HG03060 (cell line): ENCODE measurements at regions not wholly inside any gene's neighbourhood (a gene's known extent, or its start where the extent isn't known, plus 50 kb on each side); places are given as distances from the start of the nearest gene placed in this dataset.

Experiments used
- ATAC-seq: cut with Tn5 transposase; IDR thresholded peaks from one replicate; pipeline ENCODE4 v1.9.1; 2021; ENCODE audit warnings: low read depth, moderate number of reproducible peaks; ENCODE audit not compliant: unreplicated experiment

- ATAC-seq, result no peak
These were observed 101.0 kb upstream of the DMAC1 start for GRCh38 chr9:7900541-7900940.

- ATAC-seq, result no peak
These were observed 100.2 kb upstream of the DMAC1 start for GRCh38 chr9:7899753-7900152.

- no peak for ATAC-seq
These were observed 94.7 kb upstream of the DMAC1 start for GRCh38 chr9:7894231-7894630.

- no peak for ATAC-seq
These were observed 93.4 kb upstream of the DMAC1 start for GRCh38 chr9:7892975-7893374.

- ATAC-seq, result no peak
These were observed 80.1 kb upstream of the DMAC1 start for GRCh38 chr9:7879551-7880245.

GRCh38 chr9:7871977-7872730 is 72.6 kb upstream of the DMAC1 start:
- no peak for ATAC-seq

GRCh38 chr9:7869340-7869739 is 69.8 kb upstream of the DMAC1 start:
- ATAC-seq, result no peak

GRCh38 chr9:7862170-7862569 is 62.6 kb upstream of the DMAC1 start:
- ATAC-seq, result no peak

- no peak for ATAC-seq
These were observed 61.5 kb upstream of the DMAC1 start for GRCh38 chr9:7861086-7861485.

- ATAC-seq, result no peak
These were observed 60.7 kb upstream of the DMAC1 start for GRCh38 chr9:7860335-7860709.

- ATAC-seq, result no peak
These were observed 60.2 kb upstream of the DMAC1 start for GRCh38 chr9:7859701-7860334.

- no peak for ATAC-seq
These were observed 58.6 kb upstream of the DMAC1 start for GRCh38 chr9:7858166-7858565.

GRCh38 chr9:7854763-7855162 is 55.2 kb upstream of the DMAC1 start:
- ATAC-seq, result no peak
